Keratinocyte (primary cell): ENCODE measurements at regions not wholly inside any gene's neighbourhood (a gene's known extent, or its start where the extent isn't known, plus 50 kb on each side); places are given as distances from the start of the nearest gene placed in this dataset.

Source experiments
- DNase-seq: peaks from one replicate; pipeline ENCODE4 v3.0.0-alpha.2; 2011; ENCODE audit warnings: low read depth, missing footprints, low spot score
- FAIRE-seq: peaks from 2 replicates; lab custom pipeline; 2011; peaks lifted over from hg19 to GRCh38; lab: Jason Lieb, UNC
- H2AFZ ChIP-seq: 2 replicates; pipeline ENCODE4 v1.6.0; 2012; ENCODE audit warnings: low read length, control low read depth, inconsistent platforms; ENCODE audit not compliant: control insufficient read depth
- H3K27ac ChIP-seq: 2 replicates; pipeline ENCODE4 v1.5.1; 2011; ENCODE audit warnings: low read length; ENCODE audit not compliant: control insufficient read depth, insufficient read depth
- H3K27me3 ChIP-seq: 3 replicates; pipeline ENCODE4 v1.6.0; 2011; ENCODE audit warnings: low read length; ENCODE audit not compliant: control insufficient read depth, insufficient read depth; ENCODE audit errors: extremely low read depth
- H3K36me3 ChIP-seq, 2 experiments: 2 replicates in 1 of 2; 3 replicates in 1 of 2; pipeline ENCODE4 v1.5.1; 2011; ENCODE audit warnings: low read length in 2 of 2, mild to moderate bottlenecking in 1 of 2; ENCODE audit not compliant: control insufficient read depth in 2 of 2, insufficient read depth in 2 of 2; ENCODE audit errors: extremely low read depth in 1 of 2
- H3K4me1 ChIP-seq: 3 replicates; pipeline ENCODE4 v1.5.1; 2011; ENCODE audit warnings: low read length; ENCODE audit not compliant: control insufficient read depth, insufficient read depth; ENCODE audit errors: extremely low read depth
- H3K4me2 ChIP-seq: 3 replicates; pipeline ENCODE4 v1.6.0; 2011; ENCODE audit warnings: low read depth, low read length; ENCODE audit not compliant: control insufficient read depth, insufficient read depth; ENCODE audit errors: extremely low read depth
- H3K4me3 ChIP-seq, 3 experiments: fragments of 200-600 bp in 1 of 3; sonication (generic) in 1 of 3; 2 replicates in 2 of 3; 3 replicates in 1 of 3; pipeline ENCODE4 v1.5.1; 2011 to 2016; ENCODE audit warnings: low read length in 3 of 3, mild to moderate bottlenecking in 3 of 3, control low read depth in 2 of 3, inconsistent platforms in 1 of 3, low read depth in 1 of 3, mixed read lengths in 1 of 3, mixed run types in 1 of 3, moderate library complexity in 1 of 3; ENCODE audit not compliant: control insufficient read depth in 2 of 3, insufficient read depth in 2 of 3; ENCODE audit errors: extremely low read depth in 1 of 3
- H3K79me2 ChIP-seq: 2 replicates; pipeline ENCODE4 v1.6.0; 2012; ENCODE audit warnings: low read length; ENCODE audit not compliant: control insufficient read depth, insufficient read depth
- H3K9ac ChIP-seq: 3 replicates; pipeline ENCODE4 v1.6.0; 2011; ENCODE audit warnings: low read length; ENCODE audit not compliant: control insufficient read depth, insufficient read depth; ENCODE audit errors: extremely low read depth
- H3K9me1 ChIP-seq: 3 replicates; pipeline ENCODE4 v1.6.0; 2011; ENCODE audit warnings: low read length; ENCODE audit not compliant: control insufficient read depth, insufficient read depth; ENCODE audit errors: extremely low read depth
- H3K9me3 ChIP-seq: 2 replicates; pipeline ENCODE4 v1.5.1; 2012; ENCODE audit warnings: low read depth, low read length; ENCODE audit not compliant: control insufficient read depth
- H4K20me1 ChIP-seq: 3 replicates; pipeline ENCODE4 v1.6.0; 2011; ENCODE audit warnings: low read length; ENCODE audit not compliant: control insufficient read depth, insufficient read depth; ENCODE audit errors: extremely low read depth
- CTCF ChIP-seq, 3 experiments: IDR thresholded peaks in 1 of 3; conservative IDR thresholded peaks in 1 of 3; optimal IDR thresholded peaks in 1 of 3; 2 replicates in 2 of 3; 3 replicates in 1 of 3; pipeline versions ENCODE3 to v1.5.1; 2011; ENCODE audit warnings: low read length in 3 of 3, mild to moderate bottlenecking in 3 of 3, moderate library complexity in 2 of 3, control low read depth in 1 of 3, inconsistent platforms in 1 of 3; ENCODE audit not compliant: insufficient read depth in 2 of 3; ENCODE audit errors: extremely low read depth in 1 of 3
- EZH2 ChIP-seq: IDR thresholded peaks from one replicate; pipeline ENCODE4 v1.6.1; 2012; ENCODE audit warnings: inconsistent platforms, mild to moderate bottlenecking, low read length, moderate library complexity
- dilution Hi-C: fragments of 300-500 bp; cut with MboI; formaldehyde crosslinking; loops from one replicate; pipeline ENCODE4 v1.7.0; 2020; ENCODE audit warnings: low sequenced_read_pairs; ENCODE audit not compliant: extremely low pct_ligation_motif_present

DNA sequence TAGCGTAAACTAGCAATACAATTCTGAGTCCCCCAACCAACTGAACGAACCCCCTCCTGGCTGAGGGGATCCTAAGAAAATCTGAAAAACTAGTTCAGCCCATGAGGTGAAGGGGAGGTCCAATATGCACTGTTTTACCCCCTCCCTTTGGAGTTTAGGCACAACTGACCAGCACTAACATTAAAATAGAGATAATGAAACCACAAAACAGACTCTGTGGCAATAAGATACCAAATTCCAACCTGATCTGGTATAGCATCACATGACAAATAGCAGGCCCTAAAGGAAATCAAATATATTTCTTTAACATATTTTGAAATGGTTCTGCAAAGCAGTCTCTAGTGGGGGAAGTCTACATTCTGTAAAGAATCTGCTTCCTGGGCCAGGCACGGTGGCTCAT is 522.5 kb downstream of the TYW1 start:
- no peak overlapping the region for H2AFZ ChIP-seq

GRCh38 chr7:67522504-67522903 is 525.9 kb downstream of the TYW1 start:
- FAIRE-seq, result no peak
- TF ChIP-seq CTCF (optimal IDR thresholded peaks at IDR 0.05 in 1 of 3, IDR thresholded peaks at IDR 0.05 in 1 of 3, conservative IDR thresholded peaks at IDR 0.05 in 1 of 3; ENCODE audit: extremely low read depth in 1 of 3, insufficient read depth in 2 of 3, low read length in 3 of 3) (no peak), EZH2 (no peak)

More for the DNA sequence above, 522.5 kb downstream of the TYW1 start:
- no peak overlapping the region for H3K27ac ChIP-seq
- no peak overlapping the region for H3K4me3 ChIP-seq
- no peak overlapping the region for H3K9ac ChIP-seq
- H3K27me3 ChIP-seq, result no peaks in the 10 kb centered on the region
- no peak for TF ChIP-seq EZH2
- TF ChIP-seq CTCF (optimal IDR thresholded peaks at IDR 0.05 in 1 of 3, IDR thresholded peaks at IDR 0.05 in 1 of 3, conservative IDR thresholded peaks at IDR 0.05 in 1 of 3; ENCODE audit: extremely low read depth in 1 of 3, insufficient read depth in 2 of 3, low read length in 3 of 3), result no peak
- H3K79me2 ChIP-seq, result no peaks in the 10 kb centered on the region
- FAIRE-seq (no peak), DNase-seq (no peak)
- H3K4me1 ChIP-seq, result no peaks in the 10 kb centered on the region
- H3K36me3 ChIP-seq, result no peaks in the 10 kb centered on the region
- H4K20me1 ChIP-seq, result no peaks in the 10 kb centered on the region
- dilution Hi-C loops, result no loop called here
- no peaks in the 10 kb centered on the region for H3K9me3 ChIP-seq
- H3K4me2 ChIP-seq, result no peak overlapping the region
- no peaks in the 10 kb centered on the region for H3K9me1 ChIP-seq

More at GRCh38 chr7:67522504-67522903, 525.9 kb downstream of the TYW1 start:
- H3K27ac ChIP-seq, result no peak overlapping the region
- no peak overlapping the region for H3K4me3 ChIP-seq
- no peak for DNase-seq
- H3K9me3 ChIP-seq, result no peaks in the 10 kb centered on the region
- H3K79me2 ChIP-seq, result no peaks in the 10 kb centered on the region
- H4K20me1 ChIP-seq, result no peaks in the 10 kb centered on the region
- no peaks in the 10 kb centered on the region for H3K36me3 ChIP-seq
- H2AFZ ChIP-seq, result no peak overlapping the region
- H3K4me2 ChIP-seq, result no peak overlapping the region
- H3K9me1 ChIP-seq, result no peaks in the 10 kb centered on the region
- H3K4me1 ChIP-seq, result no peaks in the 10 kb centered on the region
- H3K9ac ChIP-seq, result no peak overlapping the region
- no peaks in the 10 kb centered on the region for H3K27me3 ChIP-seq
- dilution Hi-C loops, result no loop called here
